H1 (cell line): ENCODE measurements at regions not wholly inside any gene's neighbourhood (a gene's known extent, or its start where the extent isn't known, plus 50 kb on each side); places are given as distances from the start of the nearest gene placed in this dataset.

Source experiments
- ASH2L ChIP-seq: fragments of 200-600, 300-600 bp; sonication (generic); IDR thresholded peaks from one replicate; pipeline ENCODE4 v1.7.1; 2017; ENCODE audit warnings: low read length
- JUND ChIP-seq: IDR thresholded peaks from 2 replicates; pipeline ENCODE4 v1.6.1; 2011; ENCODE audit warnings: mild to moderate bottlenecking, improper control_type of control experiment, low read length

- TF ChIP-seq ASH2L (no peak), JUND (no peak)
- TF ChIP-seq, all 59 proteins: peak for 0
Measured at GRCh38 chr1:209409780-209410179, 173.7 kb upstream of the CAMK1G start (continued).
